ENCODE measurements at regions not wholly inside any gene's neighbourhood (a gene's known extent, or its start where the extent isn't known, plus 50 kb on each side); places are given as distances from the start of the nearest gene placed in this dataset.
"Not testable (repeated sequence)": the region's sequence is repeated elsewhere in the genome, so short reads cannot be mapped to it uniquely, and the experiment has no call there.

GRCh38 chr11:92458486-92458885 lies 233.9 kb downstream of the FAT3 start:
- no peak overlapping the region for H3K4me3 ChIP-seq (ENCODE audit: low read depth, low read length)
- DNase-seq (ENCODE audit: low read depth) = no peak
- no peak for TF ChIP-seq CTCF (IDR thresholded peaks at IDR 0.05; ENCODE audit: low read depth, low read length, missing control alignments)

- H3K4me3 ChIP-seq (ENCODE audit: low read depth, low read length) = no peak overlapping the region
- no peak for TF ChIP-seq CTCF (IDR thresholded peaks at IDR 0.05; ENCODE audit: low read depth, low read length, missing control alignments)
- DNase-seq (ENCODE audit: low read depth) = no peak
These were observed 235.6 kb downstream of the FAT3 start for GRCh38 chr11:92460213-92460612.

GRCh38 chr11:92461447-92461846 lies 236.8 kb downstream of the FAT3 start:
- no peak for DNase-seq (ENCODE audit: low read depth)
- TF ChIP-seq CTCF (IDR thresholded peaks at IDR 0.05; ENCODE audit: low read depth, low read length, missing control alignments) = no peak
- no peak overlapping the region for H3K4me3 ChIP-seq (ENCODE audit: low read depth, low read length)

GRCh38 chr11:92462821-92463220 lies 238.2 kb downstream of the FAT3 start:
- no peak overlapping the region for H3K4me3 ChIP-seq (ENCODE audit: low read depth, low read length)
- no peak for TF ChIP-seq CTCF (IDR thresholded peaks at IDR 0.05; ENCODE audit: low read depth, low read length, missing control alignments)

GRCh38 chr11:92464822-92465221 lies 240.2 kb downstream of the FAT3 start:
- no peak for TF ChIP-seq CTCF (IDR thresholded peaks at IDR 0.05; ENCODE audit: low read depth, low read length, missing control alignments)

More at GRCh38 chr11:92462821-92463220, 238.2 kb downstream of the FAT3 start:
- no peak for DNase-seq (ENCODE audit: low read depth)

GRCh38 chr11:92465410-92465809 lies 240.8 kb downstream of the FAT3 start:
- H3K4me3 ChIP-seq (ENCODE audit: low read depth, low read length); DNase-seq (ENCODE audit: low read depth): not testable (repeated sequence)

More at GRCh38 chr11:92464822-92465221, 240.2 kb downstream of the FAT3 start:
- no peak for DNase-seq (ENCODE audit: low read depth)
- no peak overlapping the region for H3K4me3 ChIP-seq (ENCODE audit: low read depth, low read length)

GRCh38 chr11:92473736-92474135 lies 249.1 kb downstream of the FAT3 start:
- H3K4me3 ChIP-seq (ENCODE audit: low read depth, low read length) = no peak overlapping the region
- TF ChIP-seq CTCF (IDR thresholded peaks at IDR 0.05; ENCODE audit: low read depth, low read length, missing control alignments) = no peak
- DNase-seq (ENCODE audit: low read depth) = no peak

Measured in GM12864 (cell line).